HG03103 (cell line): ENCODE measurements at regions not wholly inside any gene's neighbourhood (a gene's known extent, or its start where the extent isn't known, plus 50 kb on each side); places are given as distances from the start of the nearest gene placed in this dataset.
"Not testable (repeated sequence)": the region's sequence is repeated elsewhere in the genome, so short reads cannot be mapped to it uniquely, and the experiment has no call there.

Source experiments
- ATAC-seq: cut with Tn5 transposase; IDR thresholded peaks from one replicate; pipeline ENCODE4 v1.9.1; 2021; ENCODE audit warnings: low read depth; ENCODE audit not compliant: unreplicated experiment

GRCh38 chr2:210954386-210954907 is 398.0 kb downstream of the CPS1 start:
- no peak for ATAC-seq

GRCh38 chr2:210955591-210955990 is 399.2 kb downstream of the CPS1 start:
- no peak for ATAC-seq

- no peak for ATAC-seq
Observed at GRCh38 chr2:210956101-210956500, 399.7 kb downstream of the CPS1 start.

- ATAC-seq: no peak
Observed at GRCh38 chr2:210961249-210961648, 404.9 kb downstream of the CPS1 start.

GRCh38 chr2:210963386-210963785 is 407.0 kb downstream of the CPS1 start:
- ATAC-seq: no peak

- no peak for ATAC-seq
Observed at GRCh38 chr2:210964141-210964764, 407.9 kb downstream of the CPS1 start.

- ATAC-seq: no peak
Observed at GRCh38 chr2:210965472-210965871, 409.1 kb downstream of the CPS1 start.

- ATAC-seq: no peak
Observed at GRCh38 chr2:210966330-210966729, 409.9 kb downstream of the CPS1 start.

- ATAC-seq: no peak
Observed at GRCh38 chr2:210971431-210971830, 415.0 kb downstream of the CPS1 start.

GRCh38 chr2:210986806-210987205 is 430.4 kb downstream of the CPS1 start:
- ATAC-seq: not testable (repeated sequence)

- ATAC-seq: no peak
Observed at GRCh38 chr2:210991107-210991506, 434.7 kb downstream of the CPS1 start.

- ATAC-seq: no peak
Observed at GRCh38 chr2:210994104-210994503, 437.7 kb downstream of the CPS1 start.

GRCh38 chr2:210997373-210997772 is 441.0 kb downstream of the CPS1 start:
- ATAC-seq: no peak

GRCh38 chr2:210998334-210998733 is 441.9 kb downstream of the CPS1 start:
- no peak for ATAC-seq

GRCh38 chr2:211014376-211014775 is 458.0 kb downstream of the CPS1 start:
- ATAC-seq: no peak

- ATAC-seq: no peak
Observed at GRCh38 chr2:211014906-211015305, 458.5 kb downstream of the CPS1 start.

- not testable (repeated sequence) for ATAC-seq
Observed at GRCh38 chr2:211025089-211025488, 468.7 kb downstream of the CPS1 start.

- ATAC-seq: no peak
Observed at GRCh38 chr2:211026109-211026508, 469.7 kb downstream of the CPS1 start.

- no peak for ATAC-seq
Observed at GRCh38 chr2:211027976-211028375, 471.6 kb downstream of the CPS1 start.

- ATAC-seq: no peak
Observed at GRCh38 chr2:211033765-211034164, 477.4 kb downstream of the CPS1 start.

- ATAC-seq: peak; percentile 54
Observed at GRCh38 chr2:211035548-211036185, 479.3 kb downstream of the CPS1 start.

GRCh38 chr2:211045025-211045424 is 488.6 kb downstream of the CPS1 start:
- ATAC-seq: no peak
